Calu3 (cell line): ENCODE measurements at regions not wholly inside any gene's neighbourhood (a gene's known extent, or its start where the extent isn't known, plus 50 kb on each side); places are given as distances from the start of the nearest gene placed in this dataset.

Experiments
- BruUV-seq: library from RNA; stranded (reverse); fragments of 400-500 nt; replicated peaks from 2 replicates; lab custom pipeline; 2021; lab: Mats Ljungman, UMichigan
- CTCF ChIA-PET: fragments of 300-600 bp; sonication (Branson Sonifier 250); formaldehyde crosslinking; loops from one replicate; lab custom pipeline; 2022; ENCODE audit warnings: antibody characterized with exemption; lab: Charles Lee
- DNase-seq: peaks from one replicate; pipeline ENCODE4 v3.0.0; 2022
- H3K27ac Mint-ChIP-seq: one replicate; pipeline ENCODE4 v1.8.0; 2022; ENCODE audit warnings: mixed read lengths; ENCODE audit not compliant: unreplicated experiment
- H3K27me3 Mint-ChIP-seq: one replicate; pipeline ENCODE4 v1.8.0; 2022; ENCODE audit warnings: mixed read lengths; ENCODE audit not compliant: unreplicated experiment
- H3K36me3 Mint-ChIP-seq: one replicate; pipeline ENCODE4 v1.8.0; 2022; ENCODE audit warnings: mild to moderate bottlenecking, moderate library complexity, mixed read lengths; ENCODE audit not compliant: insufficient read depth, unreplicated experiment
- H3K4me1 Mint-ChIP-seq: one replicate; pipeline ENCODE4 v1.8.0; 2022; ENCODE audit warnings: mild to moderate bottlenecking, low read depth, mixed read lengths; ENCODE audit not compliant: unreplicated experiment
- H3K4me3 Mint-ChIP-seq: one replicate; pipeline ENCODE4 v1.8.0; 2022; ENCODE audit warnings: mild to moderate bottlenecking, low read depth, moderate library complexity, mixed read lengths; ENCODE audit not compliant: unreplicated experiment
- H3K9me3 Mint-ChIP-seq: one replicate; pipeline ENCODE4 v1.8.0; 2022; ENCODE audit warnings: low read depth, mixed read lengths; ENCODE audit not compliant: unreplicated experiment
- intact Hi-C: fragments of 100-400 bp; cut with micrococcal nuclease; formaldehyde crosslinking; loops from one replicate; pipeline ENCODE4 v1.10.0; 2022; ENCODE audit not compliant: unreplicated experiment
- TF ChIP-seq, protein P1 (sequence below): fragments of 200-600 bp; IDR thresholded peaks from one replicate; pipeline ENCODE4 v1.8.0; 2022; ENCODE audit warnings: antibody characterized with exemption; ENCODE audit not compliant: unreplicated experiment

GRCh38 chr22:27350306-27350705 is 451.2 kb downstream of the MN1 start:
- H3K4me1 Mint-ChIP-seq, result peaks cover 8% of the 10 kb centered on the region
- no peak for DNase-seq
- no TSS peak for BruUV-seq
- intact Hi-C loops, result no loop called here
- H3K27ac Mint-ChIP-seq, result no peak overlapping the region
- CTCF ChIA-PET, result no interaction called here
- H3K36me3 Mint-ChIP-seq, result no peaks in the 10 kb centered on the region
- H3K4me3 Mint-ChIP-seq, result no peak overlapping the region
- H3K27me3 Mint-ChIP-seq, result peaks cover 33% of the 10 kb centered on the region
- TF ChIP-seq, protein P1, sequence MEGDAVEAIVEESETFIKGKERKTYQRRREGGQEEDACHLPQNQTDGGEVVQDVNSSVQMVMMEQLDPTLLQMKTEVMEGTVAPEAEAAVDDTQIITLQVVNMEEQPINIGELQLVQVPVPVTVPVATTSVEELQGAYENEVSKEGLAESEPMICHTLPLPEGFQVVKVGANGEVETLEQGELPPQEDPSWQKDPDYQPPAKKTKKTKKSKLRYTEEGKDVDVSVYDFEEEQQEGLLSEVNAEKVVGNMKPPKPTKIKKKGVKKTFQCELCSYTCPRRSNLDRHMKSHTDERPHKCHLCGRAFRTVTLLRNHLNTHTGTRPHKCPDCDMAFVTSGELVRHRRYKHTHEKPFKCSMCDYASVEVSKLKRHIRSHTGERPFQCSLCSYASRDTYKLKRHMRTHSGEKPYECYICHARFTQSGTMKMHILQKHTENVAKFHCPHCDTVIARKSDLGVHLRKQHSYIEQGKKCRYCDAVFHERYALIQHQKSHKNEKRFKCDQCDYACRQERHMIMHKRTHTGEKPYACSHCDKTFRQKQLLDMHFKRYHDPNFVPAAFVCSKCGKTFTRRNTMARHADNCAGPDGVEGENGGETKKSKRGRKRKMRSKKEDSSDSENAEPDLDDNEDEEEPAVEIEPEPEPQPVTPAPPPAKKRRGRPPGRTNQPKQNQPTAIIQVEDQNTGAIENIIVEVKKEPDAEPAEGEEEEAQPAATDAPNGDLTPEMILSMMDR, result no peak
- H3K9me3 Mint-ChIP-seq, result peaks cover 2% of the 10 kb centered on the region

DNA sequence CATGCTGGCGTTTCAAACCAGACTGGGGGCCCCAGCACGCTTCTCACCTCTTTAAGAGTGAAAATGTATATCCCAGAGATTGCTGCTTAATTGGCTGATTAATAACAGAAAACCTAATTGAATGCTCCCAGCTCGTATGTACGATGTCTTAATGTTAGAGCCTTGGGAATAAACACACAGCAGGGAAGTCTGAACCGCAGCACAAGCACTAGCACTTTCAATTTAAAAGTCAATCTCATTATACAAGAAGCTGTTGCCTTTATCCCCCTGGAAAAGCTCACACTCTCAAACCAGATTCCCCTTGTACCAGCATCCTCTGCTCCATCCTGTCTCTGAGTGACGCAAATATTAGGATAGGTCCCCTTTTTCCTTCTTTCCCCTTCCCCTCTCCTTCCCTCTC is 449.1 kb downstream of the MN1 start:
- CTCF ChIA-PET, result interaction anchor here (0.6 kb wide), 1 partner anchor 449 kb away, joined by 4 read pairs; no protein-coding TSS in a partner anchor
- H3K27ac Mint-ChIP-seq, result no peak overlapping the region
- no peaks in the 10 kb centered on the region for H3K36me3 Mint-ChIP-seq
- H3K27me3 Mint-ChIP-seq, result peaks cover 33% of the 10 kb centered on the region
- TF ChIP-seq, protein P1, result no peak
- no peak overlapping the region for H3K4me3 Mint-ChIP-seq
- peaks cover 2% of the 10 kb centered on the region for H3K9me3 Mint-ChIP-seq
- no peak for DNase-seq
- H3K4me1 Mint-ChIP-seq, result peaks cover 8% of the 10 kb centered on the region
- BruUV-seq, result no TSS peak
- intact Hi-C loops, result no loop called here

GRCh38 chr22:27358096-27358870 is 443.3 kb downstream of the MN1 start:
- H3K27me3 Mint-ChIP-seq, result peaks cover 47% of the 10 kb centered on the region
- H3K4me1 Mint-ChIP-seq, result no peaks in the 10 kb centered on the region
- CTCF ChIA-PET, result no interaction called here

DNA sequence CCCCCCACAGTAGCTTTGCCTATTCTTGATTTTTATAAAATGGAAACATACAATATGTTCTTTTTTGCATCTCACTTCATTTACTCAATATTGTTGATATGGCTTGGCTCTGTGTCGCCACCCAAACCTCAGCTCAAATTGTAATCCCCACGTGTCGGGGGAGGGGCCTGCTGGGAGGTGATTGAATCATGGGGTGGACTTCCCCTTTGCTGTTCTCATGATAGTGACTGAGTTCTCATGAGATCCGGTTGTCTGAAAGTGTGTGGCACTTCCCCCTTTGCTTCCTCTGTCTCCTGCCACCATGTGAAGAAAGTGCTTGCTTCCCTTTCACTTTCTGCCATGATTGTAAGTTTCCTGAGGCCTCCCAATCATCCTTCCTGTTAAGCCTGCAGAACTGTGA is 431.3 kb downstream of the MN1 start:
- TF ChIP-seq, protein P1, result no peak
- Mint-ChIP-seq H3K27ac (no peak overlapping the region), H3K9me3 (no peaks in the 10 kb centered on the region), H3K4me1 (no peaks in the 10 kb centered on the region), H3K27me3 (peaks cover 68% of the 10 kb centered on the region), H3K36me3 (no peaks in the 10 kb centered on the region), H3K4me3 (no peak overlapping the region)
- no peak for DNase-seq
- intact Hi-C loops, result no loop called here
- no TSS peak for BruUV-seq
- CTCF ChIA-PET, result no interaction called here

More at GRCh38 chr22:27358096-27358870, 443.3 kb downstream of the MN1 start:
- TF ChIP-seq, protein P1, result no peak
- peaks cover 2% of the 10 kb centered on the region for H3K9me3 Mint-ChIP-seq
- intact Hi-C loops, result no loop called here
- no peak overlapping the region for H3K4me3 Mint-ChIP-seq
- DNase-seq, result no peak
- BruUV-seq, result no TSS peak
- no peak overlapping the region for H3K27ac Mint-ChIP-seq
- H3K36me3 Mint-ChIP-seq, result no peaks in the 10 kb centered on the region
